ENCODE measurements at regions not wholly inside any gene's neighbourhood (a gene's known extent, or its start where the extent isn't known, plus 50 kb on each side); places are given as distances from the start of the nearest gene placed in this dataset.

DNA sequence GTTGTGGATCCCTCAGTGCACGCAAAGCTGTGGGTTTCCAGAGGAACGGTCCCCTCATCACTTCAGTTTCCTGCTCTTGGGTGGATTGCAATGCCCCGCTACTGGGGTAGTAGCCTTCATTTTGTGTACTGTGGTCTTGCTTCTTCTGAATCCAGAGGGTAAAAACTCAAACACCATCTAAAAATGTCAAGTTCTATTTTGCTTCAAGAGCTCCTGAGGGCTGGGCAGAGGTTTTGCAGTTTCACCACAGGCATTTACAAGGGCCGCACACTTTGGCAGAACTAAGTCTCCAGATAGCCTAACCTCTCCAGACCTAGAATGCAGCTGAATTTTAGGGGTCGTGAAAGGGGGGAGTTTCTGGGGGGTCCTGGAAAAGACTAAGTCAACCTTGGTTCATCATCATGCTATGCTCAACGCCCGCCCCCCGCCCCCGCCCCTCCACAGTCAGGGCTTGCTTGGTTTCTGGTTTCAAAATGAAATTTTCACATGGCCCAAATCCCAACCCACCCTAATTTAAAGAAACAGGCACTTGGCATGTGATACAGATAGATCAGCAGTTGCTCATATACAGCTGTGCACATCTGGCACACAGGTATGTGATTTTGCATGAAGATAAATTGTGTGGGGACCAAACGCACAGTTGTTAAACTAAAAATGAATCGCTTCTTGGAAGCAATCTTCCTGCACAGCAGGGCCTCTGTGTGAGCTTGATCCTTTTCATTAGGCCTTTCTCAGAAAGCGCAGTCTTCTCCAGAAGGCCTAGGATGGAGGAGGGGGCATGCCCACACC, 329.6 kb downstream of the OSR1 start:
- no peak for DNase-seq

DNA sequence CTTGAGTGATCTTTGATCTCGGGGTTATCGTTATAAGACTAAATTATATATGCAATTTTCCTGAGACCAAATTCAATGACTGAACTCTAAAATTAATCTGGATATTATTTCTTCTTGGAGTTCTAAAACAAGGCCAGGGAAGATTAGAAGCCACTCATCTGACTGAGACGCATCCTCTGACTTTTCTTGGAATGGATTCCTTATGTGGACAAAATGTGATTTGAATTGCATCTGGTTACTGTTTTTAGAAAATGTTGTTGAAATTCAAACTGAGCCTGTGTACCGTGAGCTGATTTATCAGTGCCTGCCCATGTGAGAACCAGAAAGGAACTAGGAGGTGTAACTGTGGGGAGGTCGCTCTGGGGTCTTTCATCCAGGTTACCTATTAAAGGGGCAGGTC, 330.8 kb downstream of the OSR1 start:
- no peak for DNase-seq

GRCh38 chr2:19026261-19026660, 332.2 kb downstream of the OSR1 start:
- DNase-seq: no peak

- no peak for DNase-seq
Observed at GRCh38 chr2:19022334-19022733, 336.1 kb downstream of the OSR1 start.

- DNase-seq: no peak
Observed at GRCh38 chr2:19021721-19022120, 336.7 kb downstream of the OSR1 start.

DNA sequence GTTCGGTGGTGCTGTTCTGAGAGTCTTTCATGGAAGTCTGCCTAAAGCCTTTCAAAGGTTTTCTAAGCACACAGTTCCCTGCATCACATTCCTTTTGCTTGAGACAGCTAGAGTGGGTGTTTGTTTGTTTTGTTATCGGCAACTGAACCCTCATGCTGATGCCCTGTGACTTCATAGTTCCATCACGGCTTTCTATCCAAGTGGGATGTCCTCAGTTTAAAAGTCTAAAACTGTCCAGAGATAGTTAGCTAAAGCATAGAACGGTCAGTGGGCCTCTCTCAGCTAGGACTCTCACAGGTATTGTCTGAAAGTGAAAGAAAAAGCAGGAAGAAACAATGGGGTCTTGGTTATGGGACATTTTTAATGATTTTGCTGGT, 337.3 kb downstream of the OSR1 start:
- DNase-seq: no peak

- no peak for DNase-seq
Observed at GRCh38 chr2:19020144-19021099, 338.0 kb downstream of the OSR1 start.

- DNase-seq: no peak
Observed at GRCh38 chr2:19009510-19009909, 348.9 kb downstream of the OSR1 start.

GRCh38 chr2:19003554-19003953, 354.9 kb downstream of the OSR1 start:
- DNase-seq: no peak

DNA sequence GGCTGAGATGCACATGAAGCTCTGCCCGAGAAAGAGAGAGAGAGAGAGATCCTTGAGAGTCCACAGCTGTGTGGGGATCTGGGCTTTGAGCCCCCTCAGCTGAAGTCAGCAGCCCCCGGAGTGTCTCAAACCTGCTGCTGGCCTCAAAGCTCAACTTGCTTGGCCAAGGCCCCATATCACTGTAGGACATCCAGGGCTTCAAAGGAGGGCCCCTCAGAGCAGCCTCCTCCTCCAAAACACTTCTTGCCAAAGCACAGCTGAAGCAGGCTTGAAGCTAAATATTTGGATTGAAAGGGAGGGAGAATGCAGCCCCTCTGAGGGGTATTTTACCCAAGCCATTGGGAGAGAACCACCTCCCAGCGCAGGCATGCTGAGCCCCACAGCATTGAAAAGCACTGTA, 357.6 kb downstream of the OSR1 start:
- no peak for DNase-seq

DNA sequence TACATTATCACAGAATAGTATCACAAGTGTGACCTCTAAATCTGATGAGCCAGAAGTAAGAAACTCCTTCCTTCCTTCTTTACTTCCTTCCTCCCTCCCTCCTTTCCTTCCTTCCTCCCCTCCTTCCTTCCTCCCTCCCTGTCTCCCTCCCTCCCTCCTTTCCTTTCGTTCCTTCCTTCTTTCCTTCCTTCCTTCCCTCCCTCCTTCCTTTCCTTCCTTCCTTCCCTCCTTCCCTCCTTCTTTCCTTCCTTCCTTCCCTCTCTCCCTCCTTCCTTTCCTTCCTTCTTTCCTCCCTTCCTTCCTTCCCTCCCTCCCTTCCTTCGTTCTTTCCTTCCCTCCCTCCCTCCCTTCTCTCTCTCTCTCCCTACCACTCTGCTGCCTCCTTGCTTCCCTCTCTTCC, 359.2 kb downstream of the OSR1 start:
- DNase-seq: no peak

DNA sequence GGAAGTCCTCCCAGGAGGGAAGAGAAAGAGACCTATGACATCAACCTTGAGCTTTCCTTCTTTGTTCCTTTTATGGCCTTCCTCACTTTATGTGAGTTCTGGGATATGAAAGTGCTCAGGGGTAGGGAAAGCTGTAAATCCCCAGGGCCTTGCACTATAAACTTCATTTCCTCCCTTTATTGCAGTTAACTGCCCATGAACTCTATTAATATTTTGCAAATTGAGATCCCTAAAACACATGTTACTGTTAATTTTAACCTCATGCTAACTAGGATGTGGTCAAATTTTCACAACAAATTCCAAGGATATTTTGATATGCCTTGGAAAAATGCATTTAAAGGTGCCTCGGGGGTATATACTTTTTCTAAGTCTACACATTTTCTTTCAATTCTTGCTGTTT, 359.9 kb downstream of the OSR1 start:
- no peak for DNase-seq

DNA sequence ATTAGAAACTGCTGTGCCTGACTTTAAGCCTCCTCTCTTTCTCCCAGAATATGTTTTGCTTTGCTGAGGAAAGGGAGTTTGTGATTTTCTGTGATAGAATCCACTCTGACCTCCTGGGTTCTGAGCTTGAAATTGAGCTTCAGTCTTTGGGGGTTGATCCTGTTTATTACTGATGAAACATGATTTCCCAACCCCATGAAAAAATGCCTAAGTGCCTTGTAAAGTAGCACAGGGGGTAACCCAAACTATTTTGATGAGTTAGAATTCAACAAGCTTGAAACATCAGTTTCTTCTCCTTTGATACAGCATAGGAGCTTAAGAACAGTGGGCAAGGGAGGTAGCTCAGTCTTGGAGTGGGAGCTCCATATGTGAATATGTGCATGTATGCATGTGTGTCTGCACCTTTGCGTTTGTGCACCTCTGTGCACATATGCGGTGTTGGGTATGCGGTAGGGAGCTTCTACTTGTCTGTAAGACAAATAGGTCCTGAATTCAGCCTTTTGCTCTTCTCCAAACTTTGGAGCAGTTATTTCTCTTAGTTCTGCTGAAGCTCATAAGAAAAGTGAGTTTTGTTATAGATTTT, 364.6 kb downstream of the OSR1 start:
- DNase-seq: no peak

- no peak for DNase-seq
Observed at GRCh38 chr2:18991177-18992168, 366.9 kb downstream of the OSR1 start.

GRCh38 chr2:18988631-18989232, 369.7 kb downstream of the OSR1 start:
- no peak for DNase-seq

DNA sequence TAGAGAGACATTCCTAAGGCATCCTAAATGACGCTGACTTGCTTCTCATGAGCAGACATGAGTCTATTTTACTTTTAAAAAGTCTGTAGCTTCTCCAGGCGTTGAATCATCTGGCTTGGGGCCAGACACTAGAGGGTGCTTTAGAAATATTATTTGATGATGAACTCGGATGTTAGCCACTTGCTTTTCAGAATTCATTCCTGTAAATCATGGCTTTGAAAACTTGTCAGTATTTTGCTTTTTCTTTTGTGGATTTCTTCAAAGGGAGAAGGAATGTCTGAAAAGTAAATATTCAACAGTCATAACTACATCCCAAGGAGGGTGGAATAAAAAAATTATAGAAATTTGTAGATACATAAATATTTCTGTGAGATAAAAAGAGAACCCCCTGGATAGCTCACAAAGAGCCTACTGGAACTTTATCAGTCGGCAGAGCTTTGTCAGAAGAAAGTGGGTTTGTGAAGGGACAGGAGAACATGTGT, 370.8 kb downstream of the OSR1 start:
- DNase-seq: no peak

GRCh38 chr2:18987016-18987415, 371.4 kb downstream of the OSR1 start:
- no peak for DNase-seq

- no peak for DNase-seq
Observed at GRCh38 chr2:18986046-18986445, 372.4 kb downstream of the OSR1 start.

- DNase-seq: no peak
Observed at GRCh38 chr2:18980786-18981430, 377.5 kb downstream of the OSR1 start.

DNA sequence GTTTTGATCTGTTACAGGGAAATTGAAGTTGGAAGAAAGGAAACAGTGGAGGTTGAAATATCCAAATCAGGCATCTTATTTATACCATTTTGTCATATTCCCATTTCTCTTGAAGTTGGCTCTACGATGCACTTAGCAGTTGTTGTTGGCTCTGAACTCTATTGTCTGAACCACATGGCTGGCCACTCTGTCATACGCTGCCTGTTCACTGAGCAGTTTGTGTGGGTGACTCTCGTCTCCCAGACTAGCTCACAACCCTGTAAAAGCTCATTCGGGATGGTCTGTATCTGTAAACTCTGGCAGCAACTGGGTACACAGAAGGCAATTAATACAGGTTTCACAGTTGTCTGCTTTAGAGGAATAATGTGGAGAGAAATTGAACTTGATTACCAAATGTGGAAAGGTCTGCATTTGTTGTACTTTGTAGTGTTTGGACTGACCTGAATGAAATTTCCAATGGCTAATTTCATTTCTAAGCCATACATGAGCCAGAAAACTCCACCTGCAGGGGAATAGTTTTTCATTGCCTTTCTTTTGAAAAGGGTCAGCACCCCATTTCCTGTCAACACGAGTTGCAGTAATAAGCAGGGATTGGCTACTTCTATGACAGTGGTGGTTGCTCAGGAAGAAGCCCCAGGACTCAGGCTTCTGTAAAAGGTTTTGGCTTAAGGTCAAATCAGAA, 378.2 kb downstream of the OSR1 start:
- DNase-seq: no peak

DNA sequence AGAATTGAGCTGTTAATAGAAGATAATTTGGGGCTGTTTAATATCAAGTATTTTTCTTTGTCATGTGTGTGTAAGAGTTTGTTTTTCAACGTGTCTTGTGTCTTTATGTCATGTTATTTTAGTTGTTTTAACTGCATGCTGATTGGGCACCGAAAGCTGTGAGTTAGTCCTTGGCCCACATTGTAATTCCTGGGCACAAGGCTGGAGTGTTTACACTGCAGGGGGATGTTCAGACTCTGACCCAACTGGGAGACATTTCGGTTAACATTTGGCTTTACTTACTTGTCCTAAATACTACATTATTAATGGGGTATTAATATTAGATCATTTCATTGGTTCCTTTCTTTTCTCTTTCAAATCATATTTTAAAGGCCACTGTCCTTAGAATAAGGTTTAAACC, 381.0 kb downstream of the OSR1 start:
- no peak for DNase-seq

All from inflammatory macrophage treated with lipopolysaccharide for 4 hours (primary cell).